Hypothalamus (tissue), 51 donors: ENCODE measurements at regions not wholly inside any gene's neighbourhood (a gene's known extent, or its start where the extent isn't known, plus 50 kb on each side); places are given as distances from the start of the nearest gene placed in this dataset.
A peak's percentile ranks its signal among the peaks of the same experiment; 100 is the strongest.
"Not testable (repeated sequence)": the region's sequence is repeated elsewhere in the genome, so short reads cannot be mapped to it uniquely, and the experiment has no call there.

ENCODE experiments used
- DNase-seq, 51 donors: peaks; one replicate each; lab custom pipeline; 2025; lab: John Stamatoyannopoulos, UW

DNA sequence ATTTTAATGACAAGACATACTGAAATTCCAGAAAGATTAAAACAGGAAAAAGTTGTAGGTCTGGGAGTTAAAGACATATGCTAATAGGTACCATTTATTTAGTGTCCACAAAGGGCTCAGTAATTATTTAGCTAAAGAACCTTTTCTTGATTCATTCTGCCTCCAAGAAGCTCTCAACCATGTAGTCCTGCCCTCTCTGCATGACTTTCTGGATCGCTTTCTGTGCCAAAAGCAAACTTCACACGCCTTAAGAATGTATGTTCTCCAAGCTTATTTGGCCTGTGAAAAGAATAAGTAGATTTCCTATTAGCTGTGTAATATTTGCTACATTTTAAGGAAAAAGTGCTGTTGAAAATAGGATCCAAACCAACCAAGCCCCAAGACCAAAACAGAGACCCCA lies 291.7 kb downstream of the C12orf75 start:
- no peak for DNase-seq

DNA sequence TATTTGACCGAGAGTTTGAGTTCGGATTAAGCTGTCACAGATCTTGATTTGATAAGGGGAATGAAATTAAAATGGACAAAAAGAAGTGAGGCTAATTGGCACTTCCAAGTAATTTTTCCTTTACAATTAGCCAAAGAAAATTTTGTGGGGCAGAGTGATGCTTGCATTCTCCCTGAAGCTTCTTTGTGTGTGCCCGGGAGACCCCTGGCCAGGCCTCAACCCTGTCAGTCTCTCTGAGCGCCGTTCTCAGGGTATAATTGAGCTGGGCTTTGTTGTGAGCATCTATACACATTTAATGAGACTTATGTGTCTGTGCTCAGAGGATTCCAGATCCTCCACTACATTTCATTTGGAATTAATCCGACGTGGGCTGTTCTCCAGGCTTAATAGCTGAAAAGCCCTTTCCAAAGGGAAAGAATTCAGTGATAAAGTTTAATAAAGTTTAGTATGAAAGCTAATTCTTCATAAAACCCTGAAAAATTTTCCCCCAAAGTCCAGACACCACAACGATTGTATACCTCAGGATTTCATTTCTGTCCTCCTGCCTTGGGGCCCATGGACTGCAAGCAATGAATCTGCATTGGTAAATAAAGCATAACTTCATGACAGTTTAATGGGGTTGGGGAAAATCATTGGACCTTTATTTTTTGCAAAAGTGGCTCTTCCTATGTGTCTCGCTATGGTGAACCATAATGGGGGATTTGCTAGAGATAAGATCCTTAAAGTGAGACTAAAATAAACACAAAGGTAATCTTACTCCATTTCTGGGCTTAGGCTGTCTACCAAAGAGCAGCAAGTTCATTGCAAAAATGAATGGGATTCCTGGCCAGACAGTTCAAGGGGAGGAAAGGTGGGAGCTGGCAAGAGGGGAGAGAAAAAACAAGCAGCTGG lies 292.6 kb downstream of the C12orf75 start:
- DNase-seq: no peak

DNA sequence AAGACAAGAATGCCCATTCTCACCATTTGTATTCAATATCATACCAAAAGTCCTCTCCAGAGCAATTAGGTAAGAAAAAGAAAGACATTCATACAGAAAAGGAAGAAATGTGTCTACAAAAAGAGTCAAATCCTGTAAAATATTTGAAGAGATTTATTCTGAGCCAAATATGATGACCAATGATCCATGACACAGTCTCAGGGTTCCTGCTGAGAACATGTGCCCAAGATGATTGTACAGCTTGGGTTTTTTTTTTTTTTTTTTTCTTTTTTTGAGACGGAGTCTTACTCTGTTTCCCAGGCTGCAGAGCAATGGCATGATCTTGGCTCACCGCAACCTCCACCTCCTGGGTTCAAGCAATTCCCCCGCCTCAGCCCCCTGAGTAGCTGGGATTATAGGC lies 296.2 kb downstream of the C12orf75 start:
- DNase-seq: no peak

DNA sequence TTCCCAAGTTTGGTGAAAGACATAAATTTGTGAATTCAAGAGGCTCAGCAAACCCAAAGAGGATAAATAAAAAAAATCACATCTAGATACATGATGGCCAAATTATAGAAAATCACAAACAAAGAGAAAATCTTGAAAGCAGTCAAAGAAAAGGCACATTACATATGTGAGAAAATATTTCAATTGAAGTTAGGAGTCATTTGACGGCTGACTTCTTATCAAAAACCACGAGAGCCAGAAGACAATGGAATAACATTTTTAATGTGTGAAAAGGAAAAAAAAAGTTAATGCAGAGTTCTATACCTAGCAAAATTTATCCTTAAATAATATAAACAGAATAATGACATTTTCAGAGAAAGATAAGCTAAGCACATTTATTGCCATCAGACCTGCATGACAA lies 307.0 kb downstream of the C12orf75 start:
- no peak for DNase-seq

DNA sequence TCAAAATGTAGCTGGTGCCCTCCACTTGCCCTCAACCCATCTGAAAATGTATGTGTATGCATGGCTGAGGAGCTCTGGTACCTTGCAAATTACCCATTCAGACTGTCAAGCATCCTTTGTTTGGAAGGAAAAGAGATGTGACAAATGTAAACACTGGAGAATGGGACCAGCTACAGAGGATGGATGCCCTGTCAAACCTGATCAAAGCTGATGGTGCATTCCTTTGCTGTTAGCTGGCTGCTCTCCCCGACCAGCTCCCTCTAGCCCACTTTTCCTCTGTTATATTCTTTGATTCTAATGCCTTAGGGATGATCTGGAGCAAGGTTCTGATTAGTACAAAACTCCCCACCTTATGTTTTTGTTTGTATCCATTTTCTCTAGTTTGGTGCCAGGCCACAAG lies 310.3 kb downstream of the C12orf75 start:
- no peak for DNase-seq

DNA sequence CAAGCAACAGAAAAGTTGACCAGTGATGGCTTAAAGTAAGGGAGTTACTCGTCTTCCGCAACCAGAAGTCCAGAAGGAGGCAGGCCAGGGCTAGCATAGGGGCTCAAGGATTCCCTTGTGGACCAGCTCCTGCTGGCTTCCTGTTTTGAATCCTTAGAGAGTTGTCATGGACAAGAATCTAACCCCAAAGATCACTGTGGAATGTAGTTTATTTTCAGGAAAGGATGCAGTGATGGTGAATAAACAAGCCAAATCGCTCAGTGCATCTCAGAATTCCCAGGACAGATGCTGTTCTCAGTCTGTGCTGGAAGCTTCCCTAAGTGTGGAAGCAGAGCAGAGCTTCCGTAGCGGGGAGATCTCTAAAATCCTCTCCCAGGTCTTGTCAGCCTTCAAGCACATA lies 311.3 kb downstream of the C12orf75 start:
- DNase-seq: no peak

DNA sequence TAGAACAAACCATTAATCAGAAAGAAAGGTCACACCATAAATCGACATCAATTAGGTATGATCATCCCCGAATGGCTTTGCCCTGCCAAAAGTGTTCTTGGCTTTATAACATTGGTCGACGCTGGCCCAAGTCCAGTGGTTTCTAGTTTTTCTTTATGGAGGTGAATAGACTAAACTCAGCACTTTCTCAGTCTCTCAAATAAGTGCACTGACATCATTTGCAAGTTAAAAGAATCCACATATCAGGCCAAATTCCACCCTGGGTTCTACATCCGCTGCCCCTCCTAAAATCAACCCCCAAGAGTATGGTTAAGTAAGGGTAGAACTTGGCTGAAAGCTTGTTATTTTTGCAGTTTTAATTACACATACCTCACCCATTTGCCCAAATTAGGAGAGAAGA lies 314.3 kb downstream of the C12orf75 start:
- no peak for DNase-seq

DNA sequence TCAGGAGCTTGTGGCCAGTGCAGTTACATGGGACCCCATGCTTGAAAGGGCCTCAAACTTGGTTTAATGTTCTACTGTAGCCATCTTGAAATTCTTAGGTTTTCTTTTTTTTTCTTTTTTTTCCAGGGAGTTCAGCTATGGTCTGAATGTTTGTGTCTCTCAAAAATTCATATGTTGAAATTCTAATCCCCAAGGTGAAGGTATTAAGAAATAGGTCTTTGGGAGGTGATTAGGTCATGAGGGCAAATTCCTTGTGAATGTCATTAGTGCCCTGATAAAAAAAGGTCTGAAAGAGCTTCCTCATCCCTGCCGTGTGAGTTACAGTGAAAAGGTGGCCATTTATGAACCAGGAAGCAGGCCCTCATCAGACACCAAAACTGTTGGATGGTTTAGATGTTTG lies 324.1 kb downstream of the C12orf75 start:
- DNase-seq: no peak

DNA sequence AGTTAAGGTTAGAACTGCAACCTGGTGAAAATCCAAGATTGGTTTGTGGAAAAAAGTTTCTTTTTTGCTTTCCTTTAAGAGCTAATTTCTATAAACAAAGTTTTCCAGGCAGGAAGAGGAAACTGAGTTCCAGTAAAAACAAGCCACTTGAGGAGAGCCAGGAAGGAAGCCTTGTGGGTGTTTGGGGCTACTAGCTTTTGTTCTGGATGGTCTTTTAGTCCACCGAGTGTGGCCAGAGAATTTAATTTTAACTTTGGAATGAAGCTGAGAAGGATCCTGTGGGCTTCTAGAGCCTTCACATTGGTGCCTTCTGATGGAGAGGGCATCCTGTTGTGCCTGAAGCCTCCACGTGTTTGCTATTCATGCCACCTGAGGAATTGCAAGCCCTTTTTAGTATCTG lies 327.9 kb downstream of the C12orf75 start:
- no peak for DNase-seq

DNA sequence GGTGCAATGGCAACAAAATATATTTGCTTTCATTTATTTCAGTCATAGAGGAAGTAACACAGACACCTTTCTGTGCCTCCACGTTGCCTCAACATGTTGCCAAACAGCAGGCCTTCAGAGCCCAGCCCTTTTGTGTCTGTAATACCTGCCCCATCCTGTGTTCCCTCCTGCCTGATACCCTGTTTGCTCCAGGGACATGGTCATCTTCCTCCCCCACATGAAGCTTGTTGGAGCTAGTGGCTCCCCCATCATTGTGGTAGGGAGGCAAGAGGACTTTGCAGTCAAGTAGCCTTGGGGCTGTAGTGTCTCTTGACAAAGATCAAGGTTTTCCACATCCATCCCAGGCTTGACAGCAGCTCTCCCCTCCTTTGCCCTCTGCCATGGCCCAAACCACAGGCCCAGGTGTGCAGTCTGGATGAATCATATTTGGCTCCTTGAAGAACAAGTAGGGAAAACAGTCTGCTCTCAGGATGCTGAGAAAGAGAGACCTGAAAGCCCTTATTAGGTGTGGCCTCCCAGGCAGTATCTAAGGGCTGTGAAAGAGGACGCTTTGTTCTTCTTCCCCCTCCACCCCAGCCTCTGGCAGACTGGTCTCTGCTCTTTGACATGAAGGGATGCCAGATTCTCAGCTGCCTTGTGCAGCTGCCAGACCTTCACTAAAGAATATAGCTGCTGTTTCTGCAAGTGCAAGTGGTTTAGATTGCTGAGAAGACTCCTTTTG lies 329.0 kb downstream of the C12orf75 start:
- peak in 4 of 51 donors; percentile 1 to 10 (median 9) for DNase-seq

DNA sequence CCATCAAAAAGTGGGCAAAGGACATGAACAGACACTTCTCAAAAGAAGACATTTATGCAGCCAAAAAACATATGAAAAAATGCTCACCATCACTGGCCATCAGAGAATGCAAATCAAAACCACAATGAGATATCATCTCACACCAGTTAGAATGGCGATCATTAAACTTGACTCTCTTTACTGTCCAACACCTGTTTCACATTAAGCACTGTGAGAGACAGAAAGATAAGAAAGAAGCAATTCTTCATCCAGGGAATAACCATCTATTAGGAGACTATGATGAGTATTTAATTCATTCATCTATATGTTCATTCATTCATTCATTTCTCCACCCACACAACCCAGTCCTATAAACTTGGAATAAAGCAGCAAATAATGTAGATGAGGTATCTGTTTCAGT lies 334.3 kb downstream of the C12orf75 start:
- DNase-seq: not testable (repeated sequence)

DNA sequence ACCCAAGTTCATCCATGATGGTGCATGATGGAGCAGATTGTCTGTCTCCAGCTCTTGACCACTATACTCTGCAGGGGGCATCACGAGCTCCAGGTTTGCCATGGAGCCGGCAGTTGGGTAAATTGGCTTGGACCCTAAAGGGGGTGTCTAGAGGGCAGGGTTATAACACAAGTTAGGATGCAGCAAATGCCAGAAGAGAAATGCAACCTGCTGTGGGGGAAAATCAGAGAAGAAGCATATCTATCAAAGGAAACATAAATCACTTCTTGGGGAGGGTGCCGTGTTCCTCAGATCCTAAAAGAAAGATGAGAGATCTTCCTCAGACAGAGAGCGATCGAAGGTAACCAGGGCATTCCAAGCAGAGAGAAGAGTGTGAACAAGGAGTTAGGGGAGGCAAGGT lies 334.9 kb downstream of the C12orf75 start:
- no peak for DNase-seq

DNA sequence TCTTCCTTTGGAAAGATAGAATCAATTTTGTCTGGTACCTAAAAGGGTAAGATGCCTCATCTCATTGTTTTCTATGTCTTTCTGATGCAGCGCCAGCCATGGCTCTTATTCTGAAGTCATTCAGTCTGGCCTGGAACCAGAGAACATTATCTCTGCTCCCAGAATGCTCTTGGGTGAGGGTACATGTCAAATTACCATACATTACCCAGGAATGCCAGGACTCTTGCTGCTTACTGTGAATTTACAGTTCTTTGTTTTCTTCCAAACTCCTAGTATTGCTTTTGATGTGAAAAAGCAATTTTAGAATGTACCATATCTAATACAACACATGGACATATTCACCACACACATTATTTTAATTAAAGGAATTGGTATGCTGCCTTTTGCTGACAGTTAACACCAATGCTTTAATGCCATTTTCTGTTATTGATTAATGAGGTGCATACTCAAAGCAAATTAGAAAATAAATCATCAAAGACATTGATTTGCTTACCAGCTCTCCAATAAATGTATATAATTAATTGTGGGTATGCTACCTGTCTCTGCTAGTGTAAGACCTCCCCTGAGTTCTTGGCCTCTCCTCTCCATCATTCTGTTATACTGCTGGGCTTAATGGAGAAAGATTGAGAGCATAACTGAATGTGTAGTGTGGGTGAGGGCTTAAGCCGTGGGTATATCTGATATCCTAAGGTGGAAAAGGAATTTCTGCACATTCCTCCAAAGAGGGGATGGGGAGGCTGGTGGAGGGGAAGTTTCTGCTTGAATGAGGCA lies 337.7 kb downstream of the C12orf75 start:
- DNase-seq: no peak

DNA sequence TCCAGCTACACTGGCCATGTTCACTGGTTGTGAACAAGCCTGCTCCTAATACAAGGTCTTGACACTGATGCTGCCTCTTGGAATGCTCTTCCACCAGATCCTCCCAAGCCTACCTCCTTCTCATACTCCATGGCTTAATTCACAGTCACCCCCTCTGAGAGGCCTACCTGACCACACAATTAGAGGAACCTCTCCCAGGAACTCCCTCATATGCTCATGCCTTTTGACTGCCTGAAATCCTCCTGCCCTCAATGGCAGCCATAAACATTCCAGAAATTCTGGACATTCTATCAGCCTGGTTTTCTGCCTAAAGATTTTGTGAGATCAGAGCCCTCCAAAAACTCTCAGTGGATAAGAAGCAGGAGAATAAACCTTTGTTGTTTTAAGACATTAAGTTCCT lies 340.2 kb downstream of the C12orf75 start:
- DNase-seq: no peak

DNA sequence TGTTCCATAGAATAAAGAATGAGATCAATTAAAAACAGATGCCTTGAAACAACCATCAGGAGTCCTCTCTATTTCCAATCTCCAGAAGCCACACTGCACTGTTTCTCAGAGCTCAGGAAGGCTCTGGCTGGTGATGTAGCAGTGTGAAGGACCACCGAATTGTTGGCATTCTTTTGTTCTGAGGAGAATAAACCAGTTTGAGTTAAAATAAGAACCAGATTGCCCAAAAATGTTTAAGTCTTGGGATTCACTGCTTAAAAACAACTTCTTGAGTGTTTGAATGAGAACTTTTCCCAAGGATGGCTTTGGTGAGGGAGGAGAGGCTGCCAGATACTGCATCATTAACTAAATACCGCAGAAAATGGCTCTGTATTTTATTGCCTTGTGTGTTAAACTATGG lies 341.2 kb downstream of the C12orf75 start:
- DNase-seq: no peak

DNA sequence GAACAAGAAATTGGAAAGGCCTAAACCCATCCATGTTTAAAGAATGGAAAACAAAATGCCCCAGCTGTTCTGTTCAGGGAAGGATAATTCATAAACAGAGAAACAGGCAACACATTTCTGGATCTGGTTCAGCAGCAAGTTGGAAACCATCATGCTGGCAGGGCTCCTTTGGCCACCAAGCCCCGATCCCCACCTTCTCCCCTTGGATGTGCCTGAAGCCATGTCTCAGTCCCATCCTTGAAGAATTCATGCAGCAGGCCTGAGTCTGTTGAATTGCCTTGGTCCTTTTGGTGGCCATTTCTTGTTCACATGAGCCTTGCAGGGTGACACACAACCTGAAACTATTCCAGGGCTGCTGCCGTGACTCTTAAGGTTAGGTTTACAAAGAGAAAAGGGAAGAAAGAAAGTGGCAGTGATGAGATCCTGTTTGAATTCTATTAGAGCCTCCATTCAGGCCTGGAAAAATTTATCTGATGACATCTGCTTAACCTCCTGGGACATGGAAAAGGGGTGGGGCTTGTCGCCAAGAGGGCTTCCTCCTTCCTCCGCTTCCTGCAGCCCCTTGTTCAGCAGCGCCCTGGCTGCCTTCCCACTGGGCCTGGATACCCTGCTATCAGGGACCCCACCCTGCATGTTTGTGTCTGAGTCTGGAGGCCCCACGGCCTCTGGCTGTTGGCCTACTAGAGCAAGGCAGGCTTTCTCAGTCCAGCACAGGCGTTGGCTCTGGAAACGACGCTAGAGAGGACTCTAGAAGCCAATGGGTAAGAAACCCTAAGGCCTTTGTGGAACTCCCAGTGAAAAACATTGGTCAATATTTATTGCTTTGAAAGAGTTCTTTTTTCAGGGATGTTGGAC lies 341.9 kb downstream of the C12orf75 start:
- peak in 1 of 51 donors; percentile 0 for DNase-seq

DNA sequence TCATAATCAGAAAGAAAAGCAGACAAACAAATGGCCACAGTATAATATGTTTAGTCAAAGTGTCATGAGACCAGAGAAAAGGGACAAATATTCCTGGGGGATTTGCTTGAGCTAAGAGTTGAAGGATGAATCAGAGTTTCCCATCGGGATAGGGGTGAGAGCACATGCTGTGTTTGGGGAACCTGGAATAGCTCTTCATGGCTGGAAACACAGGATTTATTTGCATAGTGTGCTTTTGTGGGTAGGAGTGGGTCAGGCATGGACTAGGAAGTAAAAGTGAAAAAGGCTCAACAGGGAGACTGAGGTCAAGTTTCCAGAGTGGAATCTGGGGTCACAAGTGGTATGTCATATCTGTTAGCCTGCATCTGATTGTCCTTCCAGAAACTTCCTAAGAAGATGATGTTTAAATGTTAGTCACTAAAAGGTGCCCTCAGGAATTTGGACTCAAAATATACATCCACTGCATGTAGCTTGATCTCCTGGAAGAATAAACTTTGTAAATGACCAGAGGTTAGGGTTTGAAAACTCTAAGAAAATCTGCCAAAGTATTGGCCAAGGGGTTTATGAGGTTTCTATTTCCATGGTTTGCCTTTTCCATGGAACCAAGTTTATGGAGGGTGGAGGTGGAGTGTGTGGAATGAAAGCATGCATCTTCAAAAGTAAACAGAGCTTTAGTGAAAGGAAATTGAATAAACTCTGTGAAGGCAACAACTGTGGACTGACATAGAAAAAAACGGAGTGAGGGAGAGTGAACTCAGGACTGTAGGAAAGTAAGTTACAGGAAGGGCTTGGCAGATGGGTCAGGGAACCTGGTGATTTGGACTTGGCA lies 344.6 kb downstream of the C12orf75 start:
- no peak for DNase-seq

DNA sequence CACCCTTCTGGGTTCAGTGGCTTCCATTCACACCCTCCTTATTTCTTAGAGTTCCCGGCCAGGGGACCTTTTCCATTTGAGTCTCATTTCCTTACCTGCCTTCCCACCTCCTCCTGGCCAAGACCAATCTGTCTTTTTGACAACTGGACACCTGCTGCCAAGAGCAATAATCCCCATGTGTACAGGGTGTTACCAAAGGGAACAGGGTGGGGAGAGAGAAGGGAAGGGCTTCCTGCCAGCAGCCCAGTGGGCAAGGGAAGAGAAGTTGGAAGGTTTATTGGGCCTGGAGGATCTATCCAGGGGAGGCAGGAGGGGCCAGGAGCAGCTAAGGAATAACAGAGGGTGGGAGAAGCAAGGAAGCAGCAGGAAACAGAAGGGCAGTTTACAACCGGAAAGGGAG lies 346.2 kb downstream of the C12orf75 start:
- no peak for DNase-seq

DNA sequence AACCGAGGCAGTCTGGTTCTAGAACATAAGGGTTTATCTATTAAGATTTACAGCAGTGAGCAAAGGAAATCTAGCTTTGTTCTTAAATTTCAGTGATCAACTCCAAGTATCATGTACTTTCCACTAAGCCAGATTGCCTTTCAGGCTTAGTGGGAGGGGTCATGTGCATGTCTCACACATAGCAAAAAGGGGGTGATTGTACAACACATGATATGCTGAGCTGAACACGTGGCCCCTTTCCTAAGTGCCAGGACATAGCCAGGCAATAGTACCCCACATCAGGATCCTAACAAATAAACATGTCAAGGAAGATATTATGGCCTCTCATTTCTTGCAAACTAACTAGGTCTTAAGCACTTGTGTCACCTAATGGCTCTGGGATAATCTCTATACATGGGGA lies 347.2 kb downstream of the C12orf75 start:
- no peak for DNase-seq

DNA sequence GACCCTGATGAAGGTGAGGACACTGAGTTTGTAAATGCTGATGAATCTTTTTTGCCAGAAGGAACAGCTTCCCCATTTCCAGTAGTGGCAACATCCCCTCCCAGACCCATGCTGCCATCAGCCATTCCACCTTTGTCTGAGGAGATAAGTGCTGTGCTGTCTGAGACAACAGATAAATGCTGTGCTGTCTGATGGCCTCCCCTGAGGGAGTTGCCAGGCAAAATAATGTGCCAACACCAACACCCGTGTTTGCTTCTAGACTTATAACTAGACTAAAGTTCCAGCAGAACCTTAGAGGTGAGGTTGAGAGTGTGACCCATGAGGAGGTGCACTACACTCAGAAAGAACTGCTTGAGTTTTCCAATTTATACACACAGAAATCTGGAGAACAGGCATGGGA lies 349.5 kb downstream of the C12orf75 start:
- DNase-seq: no peak
